Erythroblast (primary cell): ENCODE measurements at regions not wholly inside any gene's neighbourhood (a gene's known extent, or its start where the extent isn't known, plus 50 kb on each side); places are given as distances from the start of the nearest gene placed in this dataset.
"Not testable (repeated sequence)": the region's sequence is repeated elsewhere in the genome, so short reads cannot be mapped to it uniquely, and the experiment has no call there.

Source experiments
- DNase-seq, 2 experiments: peaks; one replicate each; lab custom pipeline; 2025; lab: John Stamatoyannopoulos, UW
- GATA1 ChIP-seq: IDR thresholded peaks from 2 replicates; pipeline ENCODE4 v1.6.1; 2011; ENCODE audit warnings: low read depth, mild to moderate bottlenecking, control low read depth, low read length, moderate library complexity
- POLR2A ChIP-seq: IDR thresholded peaks from 2 replicates; pipeline ENCODE4 v1.6.1; 2011; ENCODE audit warnings: mild to moderate bottlenecking, low read length

GRCh38 chrX:7542587-7543380 is 300.2 kb upstream of the VCX start:
- no peak for DNase-seq
- TF ChIP-seq POLR2A (no peak), GATA1 (no peak)

DNA sequence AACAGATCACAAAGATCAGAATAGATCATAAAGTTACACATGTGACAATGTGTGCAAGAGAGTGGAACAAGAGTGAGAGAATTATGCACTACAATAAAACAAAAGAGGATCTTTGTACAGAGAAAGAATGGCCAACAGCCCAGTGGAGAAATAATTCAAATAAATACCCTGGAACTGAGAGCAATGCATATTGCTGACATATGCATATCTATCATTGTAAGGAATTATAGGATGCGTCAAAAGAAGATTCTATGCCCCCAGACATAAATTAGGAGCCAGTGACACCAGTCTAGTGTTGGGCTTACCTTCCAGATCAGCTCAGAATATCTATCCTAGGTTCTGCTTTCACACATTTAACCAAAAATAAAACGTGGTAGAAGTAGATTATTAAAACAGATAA is 320.1 kb upstream of the VCX start:
- DNase-seq, result no peak
- TF ChIP-seq POLR2A, result no peak
- TF ChIP-seq GATA1, result no peak

- TF ChIP-seq GATA1 (no peak), POLR2A (no peak)
- DNase-seq, result no peak
Observed at GRCh38 chrX:7515681-7516413, 327.1 kb upstream of the VCX start.

DNA sequence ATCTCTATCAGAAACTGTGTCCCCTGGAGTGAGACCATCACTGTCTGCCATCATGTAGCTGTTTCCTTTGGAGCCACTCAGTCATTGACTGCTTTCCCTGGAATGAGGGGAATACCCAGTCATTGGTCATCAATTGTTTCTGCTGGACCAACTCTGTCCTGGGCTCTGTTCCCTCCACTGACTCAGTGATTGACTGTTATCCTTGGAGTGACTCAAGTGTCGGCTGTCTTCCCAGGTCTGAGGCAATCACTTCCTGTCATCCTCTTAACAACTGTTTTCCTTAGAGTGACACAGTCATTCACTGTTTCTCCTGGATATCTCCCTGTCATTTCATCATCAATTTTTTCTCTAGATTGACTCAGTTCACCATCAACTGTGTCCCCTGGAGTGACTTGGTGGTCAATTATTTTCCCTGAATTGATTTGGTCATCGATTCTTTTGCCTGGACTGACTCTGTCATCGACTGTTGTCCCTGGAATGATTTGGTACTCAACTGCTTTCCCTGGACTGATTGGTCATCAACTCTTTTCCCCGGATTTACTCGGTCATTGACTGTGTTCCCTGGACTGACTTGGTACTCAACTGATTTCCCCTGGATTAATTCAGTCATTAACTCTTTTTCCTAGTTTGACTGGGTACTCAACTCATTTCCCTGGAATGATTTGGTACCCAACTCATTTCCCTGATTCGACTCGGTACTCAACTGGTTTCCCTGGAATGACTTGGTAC is 327.9 kb upstream of the VCX start:
- TF ChIP-seq POLR2A (no peak), GATA1 (no peak)
- no peak for DNase-seq

- no peak for DNase-seq
- TF ChIP-seq POLR2A, result no peak
- no peak for TF ChIP-seq GATA1
Observed at GRCh38 chrX:7512845-7513244, 330.1 kb upstream of the VCX start.

- no peak for TF ChIP-seq GATA1
- no peak for TF ChIP-seq POLR2A
- no peak for DNase-seq
Observed at GRCh38 chrX:7503251-7503650, 339.7 kb upstream of the VCX start.

GRCh38 chrX:7500386-7500785 is 342.6 kb upstream of the VCX start:
- no peak for DNase-seq
- TF ChIP-seq GATA1, result no peak
- no peak for TF ChIP-seq POLR2A

- DNase-seq, result no peak
- TF ChIP-seq GATA1, result no peak
- no peak for TF ChIP-seq POLR2A
Observed at GRCh38 chrX:7486505-7486904, 338.6 kb upstream of the PUDP start.

DNA sequence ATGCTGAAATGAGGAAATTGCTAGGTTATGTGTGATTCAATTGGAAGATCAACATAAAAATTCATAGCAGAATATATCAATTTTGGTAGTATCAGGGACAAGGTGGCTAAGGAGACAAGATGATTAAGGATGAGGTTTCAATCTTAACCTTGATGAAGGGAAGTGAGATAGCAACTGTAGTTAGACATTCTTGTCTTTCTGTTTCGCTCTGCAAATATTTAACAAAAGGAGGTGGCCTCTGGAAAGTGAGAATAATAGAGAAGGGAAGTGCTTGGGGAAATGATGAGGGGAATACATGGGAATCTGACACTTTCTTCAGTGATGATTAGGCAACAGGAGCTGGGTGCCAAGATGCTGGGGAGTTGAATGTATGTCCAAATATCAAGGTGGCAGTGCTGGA is 337.1 kb upstream of the PUDP start:
- no peak for DNase-seq
- TF ChIP-seq POLR2A (no peak), GATA1 (no peak)

GRCh38 chrX:7480721-7481120 is 332.8 kb upstream of the PUDP start:
- DNase-seq, result no peak
- no peak for TF ChIP-seq POLR2A
- TF ChIP-seq GATA1, result no peak

DNA sequence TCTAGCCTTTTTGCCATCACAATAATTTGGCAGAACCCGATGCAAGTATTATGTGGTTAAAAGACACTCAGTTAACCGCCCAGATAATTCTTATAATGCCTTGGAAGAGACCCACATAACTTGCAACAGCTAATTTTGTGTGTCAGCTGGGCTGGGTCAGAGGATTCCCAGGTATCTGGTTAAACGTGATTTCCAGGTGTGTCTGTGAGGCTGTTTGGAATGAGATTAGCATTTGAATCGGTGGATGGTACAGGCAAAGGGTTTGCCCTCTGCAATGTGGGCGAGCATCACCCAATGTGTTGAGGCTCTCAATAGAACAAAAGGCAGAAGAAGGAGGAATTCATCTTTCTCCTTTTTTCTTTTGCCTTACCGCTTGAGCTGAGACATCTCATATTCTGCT is 314.2 kb upstream of the PUDP start:
- no peak for DNase-seq

DNA sequence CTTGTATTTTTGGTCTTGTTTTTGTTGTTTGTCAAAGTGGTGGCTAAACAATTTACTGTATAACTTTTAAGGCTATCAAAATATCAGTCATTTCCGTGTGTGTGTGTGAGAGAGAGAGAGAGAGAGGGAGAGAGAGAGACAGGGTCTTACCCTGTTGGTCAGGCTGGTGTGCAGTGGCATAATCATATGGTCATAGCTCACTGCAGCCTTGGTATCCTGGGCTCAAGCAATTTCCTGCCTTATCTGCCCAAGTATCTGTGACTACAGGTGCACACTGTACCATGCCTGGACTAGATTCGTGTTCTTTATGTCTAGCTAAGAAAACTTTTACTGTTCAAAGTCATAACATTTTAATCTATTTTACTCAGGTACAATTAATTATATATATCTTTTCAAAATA is 313.1 kb upstream of the PUDP start:
- DNase-seq, result not testable (repeated sequence)

More for the DNA sequence above, 314.2 kb upstream of the PUDP start:
- TF ChIP-seq POLR2A (no peak), GATA1 (no peak)

GRCh38 chrX:7447801-7448499 is 300.0 kb upstream of the PUDP start:
- no peak for DNase-seq
- TF ChIP-seq GATA1, result no peak
- no peak for TF ChIP-seq POLR2A
